ENCODE measurements at regions not wholly inside any gene's neighbourhood (a gene's known extent, or its start where the extent isn't known, plus 50 kb on each side); places are given as distances from the start of the nearest gene placed in this dataset.
A peak's percentile ranks its signal among the peaks of the same experiment; 100 is the strongest.

DNA sequence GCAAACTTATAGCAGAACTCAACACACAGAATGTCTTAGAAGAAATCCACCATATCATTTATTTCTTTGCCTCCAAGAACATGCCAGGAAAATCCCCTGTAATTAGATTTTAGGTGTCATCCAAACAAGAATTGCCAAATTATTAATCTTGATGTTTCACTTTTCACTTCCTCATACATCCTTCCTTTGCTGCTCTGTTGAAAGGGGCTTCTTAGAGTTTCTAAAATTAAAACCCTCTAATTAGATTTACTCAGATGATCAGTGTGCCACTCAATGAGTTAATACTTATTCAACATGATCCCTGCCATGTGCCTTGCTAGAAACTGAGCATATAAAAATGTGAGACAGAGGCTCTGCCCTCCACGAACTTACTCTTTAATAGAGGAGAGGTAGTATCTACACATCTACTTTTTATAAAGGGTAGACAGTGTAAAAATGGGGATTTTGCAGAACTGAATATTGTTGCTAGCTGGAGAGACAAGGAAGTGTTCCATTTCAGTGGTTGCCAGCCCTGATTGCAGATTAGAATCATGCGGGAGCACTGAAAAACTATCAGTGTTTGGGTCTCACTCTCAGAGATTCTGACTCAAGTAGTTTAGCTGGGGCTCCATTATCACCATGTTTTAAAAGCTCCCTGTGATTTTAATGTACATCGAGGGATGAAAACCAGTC, 498.4 kb downstream of the TLE4 start:
- no peak for TF ChIP-seq CTCF (IDR thresholded peaks at IDR 0.05; ENCODE audit: control insufficient read depth, extremely low read depth, insufficient read depth)
- no peak overlapping the region for H3K4me3 ChIP-seq (ENCODE audit: low read depth, low read length)
- no peak for DNase-seq (ENCODE audit: low read depth)

DNA sequence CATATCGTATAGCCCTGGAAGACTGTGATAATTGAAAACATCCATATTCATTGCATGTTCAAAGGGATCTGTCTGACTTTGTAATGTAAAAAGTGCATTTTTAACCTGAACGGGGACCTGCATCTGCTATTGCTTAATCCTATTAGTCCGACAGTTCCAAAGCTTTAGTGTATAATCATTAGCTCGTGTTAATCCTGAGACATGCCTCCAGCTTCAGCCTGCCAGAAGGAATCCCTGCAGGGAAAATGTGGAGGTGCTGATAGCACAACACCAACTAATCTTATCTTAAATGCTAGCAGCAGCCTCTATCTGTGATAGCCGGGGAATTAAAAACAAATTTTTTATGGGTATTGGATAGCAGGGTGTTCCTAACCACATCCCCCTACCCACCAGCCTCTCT, 495.2 kb downstream of the TLE4 start:
- DNase-seq (ENCODE audit: low read depth): no peak
- H3K4me3 ChIP-seq (ENCODE audit: low read depth, low read length): no peak overlapping the region
- TF ChIP-seq CTCF (IDR thresholded peaks at IDR 0.05; ENCODE audit: control insufficient read depth, extremely low read depth, insufficient read depth): no peak

GRCh38 chr9:80062567-80062966, 490.8 kb downstream of the TLE4 start:
- no peak for TF ChIP-seq CTCF (IDR thresholded peaks at IDR 0.05; ENCODE audit: control insufficient read depth, extremely low read depth, insufficient read depth)
- no peak overlapping the region for H3K4me3 ChIP-seq (ENCODE audit: low read depth, low read length)
- no peak for DNase-seq (ENCODE audit: low read depth)

DNA sequence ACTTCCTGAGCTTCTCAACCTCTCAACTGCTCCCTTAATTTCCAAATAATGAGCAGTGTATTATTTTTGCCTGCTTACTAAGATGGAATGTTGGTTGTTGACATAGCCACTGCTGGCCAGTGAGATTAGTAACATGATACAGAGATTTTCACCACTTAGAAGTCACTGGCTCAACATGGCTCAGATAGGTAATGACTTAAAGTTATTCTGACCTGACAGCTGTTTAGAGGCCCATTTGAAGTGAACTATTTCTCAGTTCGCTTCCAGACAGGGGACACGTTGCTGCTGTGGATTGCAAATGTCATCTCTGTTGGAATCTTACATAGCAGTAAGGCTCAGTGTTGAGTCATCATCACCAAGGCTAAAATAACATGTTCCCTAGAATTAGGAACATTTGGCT, 490.2 kb downstream of the TLE4 start:
- H3K4me3 ChIP-seq (ENCODE audit: low read depth, low read length): no peak overlapping the region
- DNase-seq (ENCODE audit: low read depth): no peak
- no peak for TF ChIP-seq CTCF (IDR thresholded peaks at IDR 0.05; ENCODE audit: control insufficient read depth, extremely low read depth, insufficient read depth)

DNA sequence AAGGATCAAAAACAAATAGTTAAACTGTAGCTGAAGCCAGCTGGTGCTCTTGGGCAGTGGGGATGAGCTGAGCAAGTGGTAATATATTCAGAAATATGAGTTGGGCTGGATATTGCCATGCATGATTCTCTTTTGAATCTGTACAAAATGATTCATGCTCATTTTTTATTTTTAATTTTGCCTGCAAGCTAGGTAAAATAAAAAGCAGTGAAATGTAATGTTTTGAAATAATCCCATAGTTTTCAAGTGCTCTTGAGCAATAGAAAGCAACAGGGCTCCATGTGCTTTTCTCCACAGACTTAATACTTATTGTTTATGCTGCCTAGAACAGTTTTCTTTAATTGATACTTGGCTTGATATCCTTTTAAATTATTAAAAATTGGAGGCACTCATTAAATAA, 489.3 kb downstream of the TLE4 start:
- no peak overlapping the region for H3K4me3 ChIP-seq (ENCODE audit: low read depth, low read length)
- TF ChIP-seq CTCF (IDR thresholded peaks at IDR 0.05; ENCODE audit: control insufficient read depth, extremely low read depth, insufficient read depth): no peak
- no peak for DNase-seq (ENCODE audit: low read depth)

DNA sequence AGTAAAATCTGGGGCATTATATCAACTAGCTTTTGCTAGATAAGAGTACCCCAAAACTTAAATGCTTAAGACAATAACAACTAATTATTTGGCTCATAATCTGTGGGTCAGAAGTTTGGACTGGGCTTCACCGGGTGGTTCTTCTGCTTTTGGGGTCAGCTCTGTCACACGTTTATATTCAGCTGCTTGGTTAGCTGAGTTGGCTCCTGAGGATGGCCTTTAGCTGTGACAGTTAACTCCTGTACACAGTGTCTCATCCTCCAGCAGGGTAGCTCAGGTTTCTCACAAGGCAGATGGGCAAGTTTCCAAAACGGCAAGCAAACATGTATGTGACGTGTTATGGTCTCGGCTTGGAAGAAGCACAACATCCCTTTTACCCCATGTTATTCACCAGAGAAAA, 488.2 kb downstream of the TLE4 start:
- no peak for TF ChIP-seq CTCF (IDR thresholded peaks at IDR 0.05; ENCODE audit: control insufficient read depth, extremely low read depth, insufficient read depth)
- DNase-seq (ENCODE audit: low read depth): peak; percentile 47
- no peak overlapping the region for H3K4me3 ChIP-seq (ENCODE audit: low read depth, low read length)

GRCh38 chr9:80059191-80059590, 487.4 kb downstream of the TLE4 start:
- no peak for TF ChIP-seq CTCF (IDR thresholded peaks at IDR 0.05; ENCODE audit: control insufficient read depth, extremely low read depth, insufficient read depth)
- DNase-seq (ENCODE audit: low read depth): no peak
- H3K4me3 ChIP-seq (ENCODE audit: low read depth, low read length): no peak overlapping the region
